Epidermal melanocyte (primary cell): ENCODE measurements at regions not wholly inside any gene's neighbourhood (a gene's known extent, or its start where the extent isn't known, plus 50 kb on each side); places are given as distances from the start of the nearest gene placed in this dataset.

Experiments used
- DNase-seq: peaks from one replicate; pipeline ENCODE4 v3.0.0; 2011; ENCODE audit warnings: low spot score; ENCODE audit not compliant: insufficient read length

DNA sequence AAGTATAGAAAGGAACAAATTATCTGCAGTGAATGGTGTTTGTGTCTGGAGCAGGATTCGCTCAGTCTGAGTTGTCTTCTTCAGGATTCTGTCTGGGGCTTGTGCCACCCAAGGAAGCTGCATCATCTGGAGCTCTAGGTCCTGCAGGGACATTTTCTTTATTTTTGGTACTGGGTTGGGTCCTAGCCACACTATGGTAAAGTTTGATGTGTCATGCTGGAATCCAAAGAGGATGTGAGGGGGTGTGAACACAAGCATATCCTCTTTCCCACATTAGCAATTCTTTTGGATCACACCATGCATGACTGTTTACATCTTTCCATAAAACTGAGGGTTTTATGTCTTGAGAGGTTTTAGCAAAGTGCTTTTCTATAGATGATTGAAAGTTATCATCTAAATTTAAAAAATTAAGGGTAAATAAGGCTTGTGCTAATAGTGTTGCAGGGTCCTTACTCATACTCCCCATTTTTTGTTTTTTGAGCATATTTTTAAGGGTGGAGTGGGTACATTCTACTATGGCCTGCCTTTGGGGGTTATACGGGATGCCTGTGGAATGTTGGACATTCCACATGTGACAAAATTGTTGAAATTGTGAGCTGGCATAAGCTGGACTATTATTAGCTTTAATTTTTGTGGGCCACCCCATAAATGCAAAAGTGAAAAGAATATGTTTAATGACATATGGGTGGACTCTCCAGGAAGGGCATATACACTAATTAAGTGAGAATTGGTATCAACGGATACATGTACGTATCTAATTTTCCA, 152.0 kb upstream of the HMCN1 start:
- DNase-seq: no peak

DNA sequence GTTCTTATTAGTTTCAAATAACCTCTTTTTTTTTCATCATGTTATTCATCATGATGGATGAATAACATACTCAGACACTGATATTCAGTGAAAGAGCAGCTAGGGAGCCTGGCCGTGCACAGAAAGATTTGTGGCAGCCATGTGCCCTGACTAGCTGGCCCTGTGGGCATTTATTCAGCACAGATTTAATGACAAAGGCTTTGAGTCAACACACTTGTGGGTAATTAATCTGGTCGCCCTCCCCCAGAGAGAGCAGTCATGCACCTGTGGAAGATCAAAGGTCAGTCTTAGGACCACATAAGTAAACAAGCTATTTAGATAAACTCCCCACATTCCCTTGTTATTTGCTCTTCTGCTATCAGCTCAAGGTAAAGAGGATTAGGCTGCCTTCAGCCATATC, 153.2 kb upstream of the HMCN1 start:
- no peak for DNase-seq

DNA sequence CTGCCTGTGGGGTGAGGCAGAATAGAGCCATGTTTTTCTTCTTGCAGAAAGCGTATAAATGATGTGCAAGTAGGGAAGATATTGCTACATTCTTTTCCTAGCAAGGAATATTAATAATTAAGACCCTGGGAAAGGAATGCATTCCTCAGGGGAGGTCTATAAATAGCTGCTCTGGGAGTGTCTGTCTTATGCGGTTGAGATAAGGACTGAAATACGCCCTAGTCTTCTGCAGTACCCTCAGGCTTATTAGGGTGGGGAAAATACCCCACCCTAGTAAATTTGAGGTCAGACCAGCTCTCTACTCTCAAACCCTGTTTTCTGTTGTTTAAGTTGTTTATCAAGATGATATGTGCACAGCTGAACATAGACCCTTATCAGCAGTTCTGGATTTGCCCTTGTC, 155.9 kb upstream of the HMCN1 start:
- DNase-seq: no peak

DNA sequence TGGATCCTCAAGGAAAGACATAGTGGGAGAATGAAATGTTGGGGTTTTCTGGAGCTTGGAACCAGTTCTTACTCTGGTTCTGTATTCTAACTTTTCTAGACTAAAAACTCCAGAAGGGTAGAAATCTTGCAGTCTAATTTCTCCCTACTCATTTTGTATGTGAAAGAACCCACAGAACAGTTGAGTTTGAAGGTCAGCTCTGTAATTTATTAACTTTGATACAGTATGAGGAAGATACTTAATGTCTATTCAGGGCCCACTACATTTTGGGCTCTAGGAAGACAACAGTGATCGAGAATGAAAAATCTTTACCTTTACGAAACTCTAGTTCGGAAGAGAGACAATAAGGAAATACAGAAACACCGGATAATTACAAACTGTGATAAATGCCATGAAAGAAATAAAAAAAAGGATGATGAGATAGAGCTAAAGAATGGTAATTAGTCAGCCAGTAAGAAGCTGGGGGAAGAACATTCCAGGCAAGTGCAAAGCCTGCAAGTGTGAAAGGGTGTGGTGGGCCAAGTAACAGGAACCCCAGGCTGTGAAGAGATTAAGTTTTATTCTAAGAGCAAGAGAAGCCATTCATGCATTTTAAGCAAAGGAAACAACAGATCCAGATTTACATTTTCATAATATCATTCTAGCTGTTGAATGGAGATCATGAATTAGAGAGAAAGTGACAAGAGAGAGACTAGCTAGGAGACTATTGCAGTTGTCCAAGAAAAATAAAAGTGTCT, 159.9 kb upstream of the HMCN1 start:
- DNase-seq: no peak

DNA sequence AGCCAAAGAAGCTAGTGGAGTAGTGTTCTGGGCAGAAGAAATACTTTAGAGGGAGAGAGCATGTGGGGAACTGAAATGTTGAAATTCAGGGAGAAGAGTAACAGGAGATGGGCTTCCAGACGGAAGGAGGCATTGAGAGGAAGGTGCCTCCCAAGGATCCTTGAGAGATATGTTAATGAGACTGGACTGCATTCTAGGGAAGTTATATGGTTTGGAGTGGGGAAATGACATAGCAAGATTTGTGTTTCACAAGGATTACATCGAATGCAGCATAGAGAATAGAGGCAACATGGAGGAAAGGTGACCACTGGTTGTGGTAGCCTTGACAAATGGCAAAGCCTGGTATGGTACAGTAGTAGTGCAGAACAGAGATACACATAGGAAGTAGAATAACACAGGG, 160.5 kb upstream of the HMCN1 start:
- no peak for DNase-seq

DNA sequence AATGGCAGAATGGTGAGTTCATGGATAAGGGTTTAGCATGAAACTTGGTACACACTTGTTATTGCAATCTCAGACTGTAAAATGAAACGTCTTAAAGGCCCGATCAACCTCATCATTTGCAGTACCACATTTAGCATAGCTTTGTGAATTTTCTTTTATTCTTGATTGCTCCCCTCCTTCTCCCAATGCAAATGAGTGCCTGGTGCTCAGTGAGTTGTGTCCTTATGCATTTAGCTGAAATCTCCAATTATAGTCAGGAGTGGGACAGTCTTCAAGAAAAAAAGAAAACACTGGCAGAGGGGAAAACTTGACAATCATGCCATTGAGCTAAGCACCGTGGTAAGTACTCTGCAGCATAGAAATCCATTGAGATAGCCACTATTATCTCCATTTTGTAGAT, 161.0 kb upstream of the HMCN1 start:
- DNase-seq: no peak

DNA sequence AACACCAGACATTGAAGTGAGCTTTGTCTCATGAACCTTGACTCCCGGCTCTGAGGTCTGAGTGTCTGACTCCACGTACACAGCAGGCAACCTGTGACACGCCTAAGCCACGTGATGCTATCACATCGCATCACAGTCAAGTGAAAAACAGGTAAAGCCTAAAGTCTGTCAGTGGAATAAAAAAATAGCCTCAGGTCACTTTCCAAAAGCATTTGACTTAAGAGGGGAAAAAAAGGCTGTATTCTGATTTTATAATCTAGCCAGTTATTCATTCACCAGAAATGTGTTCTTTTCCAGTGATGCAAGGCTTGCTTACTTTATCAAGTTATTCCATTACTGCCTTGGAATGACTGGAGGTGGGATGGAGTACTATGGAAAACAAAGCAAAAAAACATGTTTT, 163.2 kb upstream of the HMCN1 start:
- no peak for DNase-seq

DNA sequence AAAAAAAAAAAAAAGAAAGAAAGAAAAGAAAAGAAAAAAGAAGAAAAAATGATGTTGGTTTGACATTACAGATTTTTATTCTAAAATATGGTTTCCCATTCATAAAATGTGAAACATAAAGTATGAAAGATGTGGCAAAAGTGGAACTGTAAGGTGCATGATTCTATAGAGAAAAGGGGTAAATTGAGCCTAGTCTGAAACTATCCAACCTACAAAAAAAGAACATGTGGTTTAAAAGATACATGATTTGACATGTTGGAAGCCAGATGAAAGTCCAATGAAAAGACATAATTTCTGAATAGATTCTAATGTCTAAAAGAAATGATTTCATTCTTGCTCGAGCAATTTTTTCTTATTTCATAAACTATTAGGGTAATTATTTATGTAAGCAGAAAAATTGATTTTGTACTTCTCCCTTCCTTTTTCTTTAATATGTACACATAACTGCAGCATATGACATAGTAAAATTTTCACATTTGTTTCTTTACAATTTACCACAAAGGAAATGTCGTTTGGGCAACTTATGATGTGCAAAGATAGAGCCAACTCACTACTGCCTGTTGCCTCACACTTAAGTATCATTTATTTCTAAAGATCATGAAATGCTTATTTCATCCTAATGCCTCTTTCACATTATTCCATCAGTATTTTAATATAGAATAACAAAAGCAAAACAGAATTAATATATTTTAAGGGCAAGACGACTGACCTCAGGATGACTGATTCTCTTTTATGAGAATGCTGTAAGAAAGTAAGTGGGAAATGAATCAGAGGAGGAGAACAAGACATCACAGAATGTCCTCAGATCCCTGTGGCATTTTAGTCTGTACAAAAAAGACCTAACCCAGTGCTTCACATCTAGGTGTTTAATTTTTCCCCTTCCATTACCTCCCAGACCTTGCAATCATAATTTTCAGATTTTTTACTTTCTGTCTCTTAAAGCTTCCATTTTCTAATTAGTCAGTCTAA, 165.8 kb upstream of the HMCN1 start:
- no peak for DNase-seq

DNA sequence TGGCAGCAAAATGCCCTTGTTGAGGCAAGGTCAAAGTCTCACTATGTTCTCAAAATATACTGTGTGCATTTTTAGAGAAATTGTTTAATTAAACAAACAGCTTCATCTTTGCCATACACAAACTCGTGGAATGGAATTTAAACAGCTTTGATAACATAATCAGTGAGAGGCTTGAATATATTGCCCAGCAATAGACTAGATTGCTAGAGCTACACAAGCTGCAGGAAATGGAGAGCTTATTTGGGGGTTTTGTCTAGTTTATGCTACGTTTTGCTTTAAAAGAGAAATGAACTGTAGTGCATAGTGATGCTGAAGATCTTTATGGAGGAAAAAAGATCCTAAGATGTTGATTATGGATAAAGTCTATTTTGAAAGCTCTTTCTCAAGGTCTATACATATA, 166.8 kb upstream of the HMCN1 start:
- no peak for DNase-seq

DNA sequence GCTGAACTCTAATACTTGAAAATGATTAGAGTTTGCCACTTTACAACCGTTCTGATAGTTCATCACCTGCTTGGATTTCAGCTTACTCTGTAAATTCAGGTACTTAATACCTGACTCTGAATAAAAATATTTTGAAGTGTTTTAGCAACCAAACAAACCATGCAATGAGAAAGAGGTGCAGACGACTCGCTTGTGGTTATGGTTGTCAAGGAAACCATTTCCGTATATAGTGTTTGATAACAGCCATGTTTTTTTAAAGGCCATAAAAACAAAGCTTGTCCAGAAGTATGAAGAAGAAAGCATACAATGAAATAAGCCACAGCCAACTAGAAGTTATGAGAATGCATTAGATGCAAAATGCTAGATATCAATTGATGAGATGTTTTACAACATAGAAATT, 167.2 kb upstream of the HMCN1 start:
- no peak for DNase-seq

DNA sequence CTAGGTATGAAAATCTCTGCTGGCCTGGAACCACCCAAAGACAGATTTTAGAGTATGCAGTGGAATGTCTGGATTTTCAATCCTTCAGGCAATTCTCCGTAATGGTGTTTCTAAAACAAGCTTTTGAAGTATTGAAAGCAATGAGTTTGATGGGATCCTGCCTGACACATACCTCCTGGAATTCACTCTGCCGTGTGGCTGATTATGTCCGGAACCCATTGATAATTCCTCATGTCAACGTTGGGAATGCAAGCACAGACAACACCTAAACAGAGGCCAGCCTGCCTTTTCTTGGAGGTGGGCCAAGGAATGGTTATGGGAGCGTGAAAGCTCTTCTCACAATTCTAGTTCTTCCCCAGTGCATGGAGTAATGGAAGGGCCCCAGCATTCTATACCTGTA, 168.9 kb upstream of the HMCN1 start:
- DNase-seq: no peak

DNA sequence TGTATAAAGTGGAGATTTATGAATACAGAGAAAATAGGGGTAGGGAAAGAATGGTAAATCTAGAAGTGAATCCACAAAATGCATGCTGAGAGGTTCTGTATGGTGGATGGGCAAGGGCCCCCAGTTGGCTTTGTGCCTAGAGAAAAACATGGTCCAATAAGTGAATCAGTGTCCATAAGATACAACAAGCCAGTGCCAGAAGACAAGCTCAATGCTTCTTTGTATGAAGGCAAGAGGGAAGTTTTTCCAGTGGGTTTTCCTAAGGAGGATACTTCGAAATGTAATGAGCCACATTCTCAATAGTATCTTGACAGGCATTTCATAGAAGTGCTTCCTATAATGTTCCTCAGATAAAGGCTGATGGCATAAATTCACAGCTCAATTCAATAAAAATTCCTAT, 169.4 kb upstream of the HMCN1 start:
- DNase-seq: no peak

DNA sequence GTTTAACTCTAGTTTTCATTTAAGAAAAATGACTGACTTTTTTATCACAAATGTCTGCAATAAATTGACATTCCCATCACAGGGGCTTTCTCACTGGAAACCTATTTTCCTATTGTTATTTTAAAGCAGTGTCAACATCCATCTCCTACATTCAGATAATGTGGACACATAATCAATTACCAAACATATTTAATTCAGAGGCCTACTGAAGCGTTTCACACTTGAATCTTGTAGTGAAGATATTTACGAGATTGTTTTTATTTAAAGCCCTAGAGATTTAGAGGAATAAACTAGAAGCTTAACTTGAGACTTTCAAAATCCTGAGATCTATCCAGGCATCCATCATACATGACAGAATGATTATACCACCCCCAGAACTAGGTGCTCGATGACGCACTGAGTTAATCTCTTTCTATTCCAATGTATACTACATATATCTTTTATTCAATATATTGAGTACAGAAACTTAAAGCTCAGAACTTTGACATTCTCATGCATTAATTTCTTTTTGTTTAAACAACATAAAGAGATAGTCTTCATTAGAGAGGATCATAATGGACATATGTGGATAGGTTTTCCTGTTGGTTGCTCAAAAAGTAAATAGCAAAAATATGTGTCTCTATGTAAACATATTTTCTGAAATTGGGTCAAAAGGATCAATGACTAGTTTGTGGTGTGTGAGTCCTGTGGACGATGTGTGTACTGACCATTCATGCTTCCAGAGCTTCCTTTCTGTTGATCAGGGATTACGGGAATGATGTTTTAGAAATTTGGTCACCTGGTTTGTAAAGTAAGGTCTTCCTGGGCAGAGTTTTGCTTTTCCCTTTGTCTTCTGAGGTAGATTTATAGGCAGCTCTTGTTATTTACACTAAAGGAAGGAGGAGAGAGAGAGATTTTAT, 171.5 kb upstream of the HMCN1 start:
- no peak for DNase-seq

DNA sequence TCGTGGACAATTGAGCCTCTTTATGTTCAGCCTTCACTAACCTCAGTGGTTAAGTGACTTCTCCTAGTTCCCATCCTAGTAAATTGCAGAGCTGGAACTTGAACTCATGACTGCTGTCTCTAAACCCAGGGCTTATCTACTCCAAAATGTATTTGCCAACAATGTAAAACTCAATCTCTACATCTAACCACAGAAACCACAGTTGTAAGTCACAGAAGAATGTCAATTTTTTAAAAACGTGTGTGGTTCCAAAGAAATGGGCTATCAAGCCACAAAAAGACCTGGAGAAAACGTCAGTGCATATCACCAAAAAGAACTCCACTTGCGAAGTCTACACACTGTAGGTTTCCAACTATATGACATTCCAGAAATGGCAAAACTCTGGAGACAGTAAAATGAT, 172.6 kb upstream of the HMCN1 start:
- no peak for DNase-seq

DNA sequence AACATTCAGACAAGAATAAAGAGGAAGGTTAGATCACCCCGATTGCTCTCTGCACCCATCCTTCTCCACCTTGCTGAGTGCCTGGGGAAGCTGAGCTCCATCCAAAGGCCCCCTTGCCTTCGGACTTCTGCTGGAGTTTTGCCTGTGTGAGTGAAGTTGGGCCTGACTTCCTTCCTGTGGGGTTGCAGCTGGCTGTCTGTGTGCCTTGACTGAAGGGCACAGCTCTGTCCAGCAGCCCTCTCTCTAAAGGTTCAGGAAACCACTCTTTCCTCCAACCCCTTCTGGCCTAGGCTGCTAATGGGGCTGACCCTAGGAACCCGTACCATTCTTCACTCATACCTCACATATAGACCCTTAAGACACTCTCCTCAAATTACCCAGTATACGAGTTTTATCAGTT, 173.4 kb upstream of the HMCN1 start:
- DNase-seq: no peak

DNA sequence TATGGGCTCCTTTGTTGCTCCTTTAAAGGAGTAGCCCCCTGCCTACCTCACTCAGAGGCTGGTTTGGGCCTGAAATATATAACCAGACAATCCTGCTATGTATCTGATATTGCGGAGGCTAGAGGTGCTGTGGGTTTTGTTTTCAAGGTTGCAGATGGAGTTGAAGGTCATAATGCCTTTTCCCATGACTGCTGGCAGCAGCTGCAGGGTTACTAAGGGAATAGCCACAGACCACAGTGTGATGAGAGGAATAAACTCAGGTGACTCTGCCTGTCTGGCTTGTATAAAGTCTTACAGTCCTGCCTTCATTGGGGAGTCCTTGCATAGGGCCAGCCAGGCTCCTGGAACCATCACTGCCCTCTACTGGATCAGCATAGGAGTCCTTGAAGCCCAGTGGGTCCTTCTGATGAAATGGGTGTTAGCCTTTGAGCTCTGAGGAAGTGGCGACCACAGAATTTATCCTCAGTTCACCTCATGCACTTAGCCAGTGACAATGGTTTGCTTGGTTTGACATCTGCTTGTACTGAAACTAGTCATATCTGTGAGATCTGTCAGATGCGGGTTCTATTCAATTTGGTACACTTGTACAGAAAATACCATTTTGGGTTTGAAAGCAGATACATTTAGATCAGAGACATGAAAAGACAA, 174.4 kb upstream of the HMCN1 start:
- DNase-seq: no peak

DNA sequence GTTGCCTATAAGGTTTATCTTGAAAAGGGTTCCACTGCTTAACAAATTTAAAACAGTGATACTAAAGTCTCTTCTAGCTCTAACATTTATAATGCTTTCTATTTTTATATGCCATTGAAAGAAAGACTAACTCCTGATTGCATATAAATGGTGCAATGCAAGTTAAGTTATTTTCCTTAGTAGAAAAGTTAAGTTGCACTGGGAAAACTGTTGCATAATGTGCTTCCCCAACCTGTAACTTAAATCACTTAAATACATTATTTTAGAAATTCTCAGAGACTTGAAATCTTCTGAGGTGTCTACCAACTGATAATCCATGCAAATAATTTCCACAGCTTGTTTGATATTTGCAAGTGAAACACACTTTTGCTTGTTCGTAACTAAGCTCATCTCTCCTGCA, 175.0 kb upstream of the HMCN1 start:
- DNase-seq: no peak

DNA sequence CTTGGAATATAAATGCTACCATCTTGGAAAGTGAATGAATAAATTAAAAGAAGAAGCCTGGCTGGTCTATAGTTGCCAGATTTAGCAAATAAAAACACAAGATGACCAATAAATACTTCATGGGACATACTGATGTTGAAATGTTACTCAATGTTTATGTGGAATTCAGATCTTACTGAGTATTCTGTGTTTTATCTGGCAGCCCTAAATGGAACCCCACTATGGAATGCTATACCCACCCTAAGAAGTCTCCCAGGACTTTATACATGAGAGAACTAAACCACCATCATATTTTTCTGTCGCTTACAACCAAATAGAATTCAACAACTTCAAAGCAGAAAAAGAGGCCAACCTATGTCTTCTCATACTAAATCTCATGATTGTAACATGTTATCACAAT, 177.6 kb upstream of the HMCN1 start:
- DNase-seq: no peak

DNA sequence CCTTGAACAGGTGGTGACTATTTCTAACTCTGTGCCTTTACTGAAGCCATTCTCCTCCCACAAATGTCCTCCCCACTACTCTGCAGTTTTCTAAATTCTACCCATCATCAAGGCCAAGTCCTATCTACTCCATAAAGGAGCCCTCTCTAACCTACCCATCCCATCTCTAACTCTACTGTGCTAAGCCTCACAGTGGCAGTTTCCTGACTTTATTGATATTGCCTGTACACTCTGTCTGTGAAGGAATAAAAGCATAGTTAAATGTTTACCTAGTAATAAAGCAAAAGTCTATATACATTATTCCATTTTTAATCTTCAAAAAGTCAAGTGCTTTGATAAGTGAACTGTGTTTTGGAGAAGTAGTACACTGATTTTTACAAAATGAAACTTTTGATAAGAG, 178.4 kb upstream of the HMCN1 start:
- no peak for DNase-seq

DNA sequence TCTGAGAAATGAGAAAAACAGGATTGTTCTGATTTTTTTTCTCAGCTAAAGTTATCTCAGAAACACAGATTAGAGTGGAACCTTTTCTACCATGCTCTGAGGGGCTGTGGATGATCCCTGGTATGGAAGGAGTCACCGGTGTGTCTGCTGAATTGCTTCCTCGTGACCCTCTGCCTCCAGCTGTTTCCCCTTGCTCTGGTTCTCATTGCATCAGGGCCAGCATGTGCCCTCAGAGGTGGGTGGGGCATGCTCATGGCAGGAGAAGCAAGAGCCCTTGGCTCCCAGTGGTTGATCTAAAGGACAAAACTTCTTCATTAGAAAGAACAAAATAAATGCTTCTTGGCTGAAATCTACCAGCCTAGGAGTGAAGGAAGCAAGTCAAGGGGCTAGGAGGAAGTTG, 183.2 kb upstream of the HMCN1 start:
- no peak for DNase-seq

DNA sequence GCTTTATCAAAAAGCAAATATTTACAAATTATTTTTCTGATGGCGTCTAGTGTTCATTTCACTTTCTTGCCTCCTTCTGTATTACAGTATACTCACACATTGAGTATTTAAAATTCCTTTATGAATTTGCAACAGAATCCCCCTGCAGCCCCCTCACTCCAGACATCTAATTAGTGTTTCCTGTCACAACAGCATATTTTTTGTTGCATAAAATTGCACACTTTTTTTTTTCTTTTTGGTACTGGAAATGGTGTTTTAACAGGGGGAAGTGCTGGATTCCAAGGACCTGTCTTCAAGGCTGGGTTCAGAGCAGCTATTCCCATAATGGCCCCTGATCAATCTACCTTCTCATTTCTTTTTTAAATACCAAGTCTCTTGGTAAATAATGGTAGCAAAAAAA, 184.3 kb upstream of the HMCN1 start:
- DNase-seq: no peak
